Endothelial cell of umbilical vein (primary cell): ENCODE measurements at regions not wholly inside any gene's neighbourhood (a gene's known extent, or its start where the extent isn't known, plus 50 kb on each side); places are given as distances from the start of the nearest gene placed in this dataset.

ENCODE experiments used
- BruUV-seq: library from RNA; stranded (reverse); fragments of 400-500 nt; replicated peaks from 2 replicates; lab custom pipeline; 2021; lab: Mats Ljungman, UMichigan
- CTCF ChIA-PET: fragments of 300-600, 350-600 bp; sonication (Branson Sonifier 250); formaldehyde crosslinking; loops from one replicate; lab custom pipeline; 2021; ENCODE audit warnings: antibody characterized with exemption, inconsistent platforms; lab: Charles Lee
- POLR2A ChIA-PET: fragments of 300-600, 350-600 bp; sonication (Branson Sonifier 250); formaldehyde crosslinking; loops from one replicate; lab custom pipeline; 2021; ENCODE audit warnings: antibody characterized with exemption, inconsistent platforms; lab: Charles Lee
- DNase-seq: peaks from one replicate; pipeline ENCODE4 v3.0.0-alpha.2; 2011; ENCODE audit warnings: low read depth, low spot score
- FAIRE-seq: peaks from 2 replicates; lab custom pipeline; 2011; peaks lifted over from hg19 to GRCh38; lab: Jason Lieb, UNC
- H2AFZ ChIP-seq: 2 replicates; pipeline ENCODE4 v1.6.0; 2012; ENCODE audit warnings: low read depth, low read length, control low read depth, inconsistent platforms
- H3K27ac ChIP-seq: 2 replicates; pipeline ENCODE4 v1.5.1; 2011; ENCODE audit warnings: low read depth, mild to moderate bottlenecking, control low read depth, low read length, moderate library complexity; ENCODE audit not compliant: insufficient read depth
- H3K27me3 ChIP-seq, 2 experiments: 2 replicates each; pipeline versions ENCODE4 v1.6.0 to v1.6.1; 2011; ENCODE audit warnings: low read length in 2 of 2, mixed read lengths in 1 of 2; ENCODE audit not compliant: control insufficient read depth in 2 of 2, insufficient read depth in 2 of 2
- H3K36me3 ChIP-seq, 2 experiments: 2 replicates in 1 of 2; 3 replicates in 1 of 2; pipeline ENCODE4 v1.5.1; 2011; ENCODE audit warnings: low read length in 2 of 2, mild to moderate bottlenecking in 1 of 2, moderate library complexity in 1 of 2; ENCODE audit not compliant: control insufficient read depth in 2 of 2, insufficient read depth in 2 of 2; ENCODE audit errors: extremely low read depth in 1 of 2
- H3K4me1 ChIP-seq: 3 replicates; pipeline ENCODE4 v1.5.1; 2011; ENCODE audit warnings: mild to moderate bottlenecking, low read length; ENCODE audit not compliant: control insufficient read depth, insufficient read depth; ENCODE audit errors: extremely low read depth
- H3K4me2 ChIP-seq: 2 replicates; pipeline ENCODE4 v1.6.1; 2011; ENCODE audit warnings: low read length, control low read depth, mixed read lengths; ENCODE audit not compliant: insufficient read depth
- H3K4me3 ChIP-seq, 3 experiments: fragments of 200-600 bp in 1 of 3; sonication (generic), shearing (Covaris generic) in 1 of 3; replicated peaks in 1 of 3; 2 replicates each; pipeline ENCODE4 v1.5.1; 2011 to 2016; ENCODE audit warnings: control low read depth in 3 of 3, low read length in 3 of 3, mild to moderate bottlenecking in 2 of 3, inconsistent platforms in 1 of 3, low read depth in 1 of 3, moderate library complexity in 1 of 3; ENCODE audit not compliant: insufficient read depth in 1 of 3
- H3K79me2 ChIP-seq: 2 replicates; pipeline ENCODE4 v1.6.0; 2012; ENCODE audit warnings: low read length, inconsistent platforms; ENCODE audit not compliant: control insufficient read depth, insufficient read depth
- H3K9ac ChIP-seq: replicated peaks from 2 replicates; pipeline ENCODE3; 2011; ENCODE audit warnings: low read length, control low read depth; ENCODE audit not compliant: insufficient read depth; ENCODE audit errors: extremely low read depth
- H3K9me1 ChIP-seq: replicated peaks from 3 replicates; pipeline ENCODE4 v1.6.0; 2011; ENCODE audit warnings: mild to moderate bottlenecking, low read length; ENCODE audit not compliant: control insufficient read depth, insufficient read depth; ENCODE audit errors: extremely low read depth
- H3K9me3 ChIP-seq: replicated peaks from 2 replicates; pipeline ENCODE4 v1.5.1; 2012; ENCODE audit warnings: low read length, inconsistent platforms; ENCODE audit not compliant: control insufficient read depth, insufficient read depth
- H4K20me1 ChIP-seq: replicated peaks from 2 replicates; pipeline ENCODE3; 2011; ENCODE audit warnings: mild to moderate bottlenecking, low read length; ENCODE audit not compliant: control insufficient read depth, insufficient read depth; ENCODE audit errors: extremely low read depth
- EZH2 ChIP-seq: IDR thresholded peaks from 2 replicates; pipeline ENCODE4 v1.6.1; 2012; ENCODE audit warnings: borderline replicate concordance, low read depth, mild to moderate bottlenecking, moderate library complexity, low read length, inconsistent platforms; ENCODE audit not compliant: severe bottlenecking
- FOS ChIP-seq: IDR thresholded peaks from 2 replicates; pipeline ENCODE4 v1.6.1; 2011; ENCODE audit warnings: mild to moderate bottlenecking, low read length, moderate library complexity, borderline replicate concordance; ENCODE audit not compliant: insufficient read depth
- GATA2 ChIP-seq: IDR thresholded peaks from 2 replicates; pipeline ENCODE4 v1.7.0; 2011; ENCODE audit warnings: low read depth, mild to moderate bottlenecking, moderate library complexity, mixed read lengths, low read length; ENCODE audit not compliant: insufficient read length, insufficient read depth
- JUN ChIP-seq: IDR thresholded peaks from 2 replicates; pipeline ENCODE4 v1.6.1; 2011; ENCODE audit warnings: borderline replicate concordance, low read depth; ENCODE audit not compliant: insufficient read length, insufficient read depth
- POLR2A ChIP-seq: IDR thresholded peaks from 2 replicates; pipeline ENCODE4 v1.6.1; 2012; ENCODE audit warnings: low read depth, mild to moderate bottlenecking, control low read depth, low read length
- POLR2AphosphoS5 ChIP-seq: IDR thresholded peaks from 2 replicates; pipeline ENCODE4 v1.6.1; 2012; ENCODE audit warnings: low read depth, mild to moderate bottlenecking, control low read depth, low read length, moderate library complexity; ENCODE audit not compliant: insufficient read depth
- dilution Hi-C: fragments of 300-500 bp; cut with MboI; formaldehyde crosslinking; loops from one replicate; pipeline ENCODE4 v1.15.0; 2019; ENCODE audit warnings: low sequenced_read_pairs; ENCODE audit not compliant: extremely low pct_ligation_motif_present
- intact Hi-C: fragments of 100-400 bp; cut with micrococcal nuclease; formaldehyde crosslinking; loops from one replicate; pipeline ENCODE4 v1.10.0; 2022
- TF ChIP-seq, protein P1 (sequence below): IDR thresholded peaks from 2 replicates; pipeline ENCODE4 v1.6.1; 2011; ENCODE audit not compliant: insufficient read depth, insufficient read length
- TF ChIP-seq, protein P2 (sequence below), 2 donors: IDR thresholded peaks; 1 replicate in 1 of 2; 2 replicates in 1 of 2; pipeline ENCODE4 v1.5.1; 2011; ENCODE audit warnings: low read length in 2 of 2, mild to moderate bottlenecking in 2 of 2, moderate library complexity in 2 of 2, control low read depth in 1 of 2, inconsistent platforms in 1 of 2, low read depth in 1 of 2; ENCODE audit not compliant: insufficient read depth in 1 of 2; ENCODE audit errors: extremely low read depth in 1 of 2

DNA sequence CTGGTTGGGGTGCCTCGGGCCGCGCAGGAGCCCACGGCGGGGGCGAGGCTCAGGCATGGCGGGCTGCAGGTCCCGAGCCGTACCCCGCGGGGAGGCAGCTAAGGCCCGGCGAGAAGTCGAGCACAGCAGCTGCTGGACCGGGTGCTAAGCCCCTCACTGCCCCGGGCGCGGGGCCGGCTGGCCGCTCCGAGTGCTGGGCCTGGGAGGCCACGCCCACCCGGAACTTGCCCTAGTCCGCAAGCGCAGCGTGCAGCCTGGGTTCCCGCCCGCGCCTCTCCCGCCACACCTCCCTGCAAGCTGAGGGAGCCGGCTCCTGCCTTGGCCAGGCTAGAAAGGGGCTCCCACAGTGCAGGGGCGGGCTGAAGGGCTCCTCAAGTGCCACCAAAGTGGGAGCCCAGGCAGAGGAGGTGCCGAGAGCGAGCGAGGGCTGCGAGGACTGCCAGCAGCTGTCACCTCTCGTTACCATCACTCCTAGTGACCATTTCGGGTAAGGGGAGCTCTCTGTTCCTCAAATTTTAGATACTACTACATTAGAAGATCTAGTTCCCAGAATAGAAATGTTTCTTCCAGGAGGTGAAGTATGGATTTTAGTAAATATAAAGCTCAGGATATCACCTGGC, 417.0 kb upstream of the AGTR1 start:
- TF ChIP-seq, protein P1, sequence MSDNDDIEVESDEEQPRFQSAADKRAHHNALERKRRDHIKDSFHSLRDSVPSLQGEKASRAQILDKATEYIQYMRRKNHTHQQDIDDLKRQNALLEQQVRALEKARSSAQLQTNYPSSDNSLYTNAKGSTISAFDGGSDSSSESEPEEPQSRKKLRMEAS, result no peak
- TF ChIP-seq FOS (no peak), POLR2A (no peak)
- Histone ChIP-seq H3K36me3 (no peaks in the 10 kb centered on the region), H3K4me2 (no peak overlapping the region), H3K79me2 (no peaks in the 10 kb centered on the region), H2AFZ (no peak overlapping the region), H4K20me1 (no peaks in the 10 kb centered on the region), H3K9ac (no peak overlapping the region), H3K27me3 (no peaks in the 10 kb centered on the region), H3K4me1 (no peaks in the 10 kb centered on the region), H3K9me1 (no peaks in the 10 kb centered on the region), H3K27ac (no peak overlapping the region), H3K9me3 (no peaks in the 10 kb centered on the region), H3K4me3 (no peak overlapping the region)
- intact Hi-C loops, result no loop called here
- dilution Hi-C loops, result no loop called here
- ChIA-PET POLR2A (no interaction called here), CTCF (no interaction called here)
- no TSS peak for BruUV-seq
- FAIRE-seq (no peak), DNase-seq (no peak)

DNA sequence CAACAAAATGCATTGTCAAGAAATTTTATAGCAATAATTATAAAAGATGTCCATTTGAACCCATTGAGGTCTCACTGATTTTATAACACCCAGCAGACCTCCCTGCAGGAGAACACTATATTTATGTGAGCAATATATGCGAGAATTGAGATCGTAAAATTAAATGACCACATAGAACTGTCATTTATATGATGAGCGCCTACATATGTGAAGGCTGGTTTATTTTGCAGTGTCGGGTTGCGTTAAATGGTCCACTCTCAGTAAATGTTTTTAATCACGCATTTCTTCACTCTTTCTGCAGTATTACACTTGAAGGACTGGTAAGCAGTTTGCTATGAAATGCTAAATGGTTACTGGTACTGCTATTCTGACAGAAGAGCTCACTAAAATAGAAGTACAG, 408.5 kb upstream of the AGTR1 start:
- no TSS peak for BruUV-seq
- ChIA-PET POLR2A (no interaction called here), CTCF (no interaction called here)
- H3K9ac ChIP-seq, result no peak overlapping the region
- no peaks in the 10 kb centered on the region for H3K4me1 ChIP-seq
- H3K27me3 ChIP-seq, result no peaks in the 10 kb centered on the region
- TF ChIP-seq JUN, result no peak
- TF ChIP-seq GATA2, result no peak
- no peak for TF ChIP-seq POLR2AphosphoS5
- no peak for TF ChIP-seq EZH2
- TF ChIP-seq, protein P2, sequence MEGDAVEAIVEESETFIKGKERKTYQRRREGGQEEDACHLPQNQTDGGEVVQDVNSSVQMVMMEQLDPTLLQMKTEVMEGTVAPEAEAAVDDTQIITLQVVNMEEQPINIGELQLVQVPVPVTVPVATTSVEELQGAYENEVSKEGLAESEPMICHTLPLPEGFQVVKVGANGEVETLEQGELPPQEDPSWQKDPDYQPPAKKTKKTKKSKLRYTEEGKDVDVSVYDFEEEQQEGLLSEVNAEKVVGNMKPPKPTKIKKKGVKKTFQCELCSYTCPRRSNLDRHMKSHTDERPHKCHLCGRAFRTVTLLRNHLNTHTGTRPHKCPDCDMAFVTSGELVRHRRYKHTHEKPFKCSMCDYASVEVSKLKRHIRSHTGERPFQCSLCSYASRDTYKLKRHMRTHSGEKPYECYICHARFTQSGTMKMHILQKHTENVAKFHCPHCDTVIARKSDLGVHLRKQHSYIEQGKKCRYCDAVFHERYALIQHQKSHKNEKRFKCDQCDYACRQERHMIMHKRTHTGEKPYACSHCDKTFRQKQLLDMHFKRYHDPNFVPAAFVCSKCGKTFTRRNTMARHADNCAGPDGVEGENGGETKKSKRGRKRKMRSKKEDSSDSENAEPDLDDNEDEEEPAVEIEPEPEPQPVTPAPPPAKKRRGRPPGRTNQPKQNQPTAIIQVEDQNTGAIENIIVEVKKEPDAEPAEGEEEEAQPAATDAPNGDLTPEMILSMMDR (IDR thresholded peaks at IDR 0.05; ENCODE audit: extremely low read depth in 1 of 2, insufficient read depth in 1 of 2, low read depth in 1 of 2, low read length in 2 of 2), result no peak
- H4K20me1 ChIP-seq, result no peaks in the 10 kb centered on the region
- H3K27ac ChIP-seq, result no peak overlapping the region
- H3K79me2 ChIP-seq, result no peaks in the 10 kb centered on the region
- dilution Hi-C loops (no loop called here), intact Hi-C loops (no loop called here)
- H3K9me3 ChIP-seq, result no peaks in the 10 kb centered on the region
- H3K4me3 ChIP-seq, result no peak overlapping the region
- H3K9me1 ChIP-seq, result no peaks in the 10 kb centered on the region
- H3K4me2 ChIP-seq, result no peak overlapping the region
- no peaks in the 10 kb centered on the region for H3K36me3 ChIP-seq
- no peak for DNase-seq
- H2AFZ ChIP-seq, result no peak overlapping the region
- FAIRE-seq, result no peak
